RKO (cell line): ENCODE measurements at regions not wholly inside any gene's neighbourhood (a gene's known extent, or its start where the extent isn't known, plus 50 kb on each side); places are given as distances from the start of the nearest gene placed in this dataset.
A peak's percentile ranks its signal among the peaks of the same experiment; 100 is the strongest.

Source experiments
- DNase-seq: peaks from one replicate; pipeline ENCODE4 v3.0.0-alpha.2; 2016; ENCODE audit warnings: low spot score

DNA sequence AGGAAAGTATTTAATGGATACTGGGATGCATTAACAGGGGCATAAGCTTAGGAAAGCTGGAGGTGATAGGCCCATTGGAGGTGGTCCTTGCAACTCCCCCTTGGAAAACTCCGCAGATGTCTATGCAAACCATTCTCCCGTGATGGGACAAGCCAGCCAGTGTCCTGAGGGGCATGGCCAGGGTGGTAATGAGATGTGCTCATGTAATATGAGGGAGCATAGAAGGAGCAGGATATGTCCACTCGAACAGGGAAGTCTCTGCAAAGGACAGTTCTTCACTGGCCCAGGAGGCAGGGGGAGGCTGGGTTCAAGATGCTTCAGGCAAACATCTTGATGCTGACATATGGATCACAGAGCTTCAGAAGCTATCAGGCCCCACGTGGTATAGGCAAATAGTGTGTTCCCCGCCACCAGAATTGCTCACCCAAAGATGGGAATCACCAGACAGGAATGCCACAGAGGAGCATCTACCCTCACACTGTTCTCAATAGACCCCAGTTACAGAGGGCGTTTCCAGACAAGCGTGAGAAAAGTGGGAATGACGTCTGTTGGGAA is 201.6 kb upstream of the CDH4 start:
- DNase-seq: no peak

DNA sequence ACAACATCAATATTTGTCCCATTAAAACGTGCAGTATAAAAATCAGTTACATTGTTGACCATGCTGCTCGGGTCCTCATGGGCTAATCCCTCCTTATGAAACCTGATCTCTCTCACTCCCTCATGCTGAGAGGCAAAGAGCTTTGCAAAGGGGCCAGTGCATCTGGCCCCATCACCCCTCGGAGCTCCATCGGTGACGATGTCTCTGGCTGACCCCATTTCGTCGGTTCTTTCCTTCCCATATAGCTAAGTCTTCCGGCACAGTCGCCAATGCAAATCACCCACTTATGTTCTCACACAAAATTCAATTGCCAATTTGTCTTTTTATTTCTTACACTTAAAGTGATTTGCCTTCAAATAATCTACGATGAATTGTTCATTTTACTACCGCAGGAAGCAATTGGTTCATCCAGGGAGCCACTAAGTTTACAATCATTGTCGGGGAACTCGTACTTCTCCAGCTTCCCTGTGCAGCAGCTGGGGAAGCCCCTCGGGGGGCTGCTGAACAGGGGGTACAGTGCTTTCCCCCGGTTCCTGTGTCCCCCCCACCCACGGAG is 199.8 kb upstream of the CDH4 start:
- DNase-seq: no peak

DNA sequence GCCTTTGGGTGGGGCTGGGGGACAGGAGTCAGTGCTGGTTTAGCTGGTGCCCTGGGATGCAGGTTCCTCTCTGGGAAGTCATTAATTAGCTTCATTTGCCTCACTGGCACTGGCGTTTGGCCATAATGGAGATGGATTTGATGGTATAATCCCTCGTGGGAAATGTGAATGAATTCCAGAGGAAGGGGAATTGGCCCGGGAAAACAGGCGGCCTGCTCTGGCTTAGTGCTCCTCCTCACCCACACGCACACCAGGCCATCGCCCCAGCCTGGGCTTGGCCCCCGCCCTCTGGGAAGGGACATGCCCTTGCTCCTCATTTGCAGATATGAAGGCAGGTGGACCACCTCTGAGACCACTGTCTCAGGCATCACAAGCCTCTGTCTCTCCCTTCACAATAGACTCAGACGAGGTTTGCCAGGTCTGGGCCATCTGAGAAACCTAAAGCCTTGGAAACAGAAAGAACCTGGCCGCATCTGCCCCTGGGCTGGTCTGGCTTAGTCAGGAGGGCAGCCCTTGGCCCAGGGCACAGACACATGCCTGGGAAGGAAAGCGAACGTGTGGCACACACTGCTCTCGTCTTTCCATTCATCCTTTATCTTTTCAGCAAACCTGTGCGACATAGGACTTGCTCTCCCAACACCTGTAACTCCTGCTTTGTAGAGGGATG is 199.2 kb upstream of the CDH4 start:
- DNase-seq: no peak

DNA sequence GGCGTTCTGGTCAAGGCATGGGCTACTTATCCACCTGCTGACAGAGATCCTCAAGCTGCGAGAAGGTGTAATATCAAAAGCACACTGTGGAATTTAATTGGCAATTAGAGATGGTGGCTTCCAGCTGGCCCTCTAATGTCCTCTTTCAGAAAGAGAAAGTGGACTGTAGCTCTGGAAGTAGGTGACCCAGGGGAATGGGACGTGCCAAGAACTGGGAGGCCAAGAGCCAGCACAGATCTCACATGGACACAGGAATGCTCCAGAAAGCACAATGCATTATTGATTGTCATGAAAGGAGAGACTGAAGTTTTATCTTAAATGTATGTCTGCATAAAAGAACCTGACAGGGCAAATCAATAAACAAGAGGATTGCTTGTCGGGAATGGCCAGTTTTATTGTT is 198.6 kb upstream of the CDH4 start:
- no peak for DNase-seq

DNA sequence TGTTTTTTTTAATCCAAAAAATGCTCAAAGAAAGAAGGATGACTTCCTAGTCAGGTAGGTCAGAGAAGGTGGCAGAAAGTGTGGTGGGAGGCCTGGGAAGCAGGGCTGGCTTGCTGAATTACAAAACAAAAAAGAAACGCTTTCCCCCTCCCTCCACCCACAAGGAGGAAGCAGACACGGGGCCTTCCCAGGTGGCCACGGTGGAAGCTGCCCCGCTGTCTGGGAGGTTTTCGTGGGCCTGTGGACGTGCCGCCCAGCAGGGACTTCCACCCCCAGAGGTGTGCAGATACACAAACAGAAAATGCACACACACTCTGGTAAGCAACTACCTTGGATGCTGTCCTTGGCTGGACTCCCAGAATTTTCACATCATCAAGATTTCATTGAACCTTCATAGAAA is 198.2 kb upstream of the CDH4 start:
- DNase-seq: no peak

DNA sequence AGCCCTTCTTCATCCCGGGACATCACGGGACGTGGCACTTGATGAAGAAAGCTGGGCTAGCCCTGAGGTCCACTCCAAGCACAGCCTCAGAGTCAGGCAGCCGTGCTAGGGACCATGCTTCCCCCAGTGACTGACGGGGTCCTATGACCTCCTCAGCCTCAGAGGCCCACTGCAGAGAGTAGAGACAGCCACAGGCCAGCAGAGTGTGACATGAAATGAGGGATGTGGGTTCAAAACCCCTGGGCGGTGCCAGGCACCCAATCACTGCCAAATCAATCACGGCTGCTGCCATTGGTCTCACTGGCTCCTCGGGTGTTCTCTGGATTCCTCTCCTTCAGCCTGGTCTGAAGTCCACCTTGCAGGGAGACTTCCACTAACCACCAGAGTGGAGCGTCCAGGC is 197.7 kb upstream of the CDH4 start:
- no peak for DNase-seq

DNA sequence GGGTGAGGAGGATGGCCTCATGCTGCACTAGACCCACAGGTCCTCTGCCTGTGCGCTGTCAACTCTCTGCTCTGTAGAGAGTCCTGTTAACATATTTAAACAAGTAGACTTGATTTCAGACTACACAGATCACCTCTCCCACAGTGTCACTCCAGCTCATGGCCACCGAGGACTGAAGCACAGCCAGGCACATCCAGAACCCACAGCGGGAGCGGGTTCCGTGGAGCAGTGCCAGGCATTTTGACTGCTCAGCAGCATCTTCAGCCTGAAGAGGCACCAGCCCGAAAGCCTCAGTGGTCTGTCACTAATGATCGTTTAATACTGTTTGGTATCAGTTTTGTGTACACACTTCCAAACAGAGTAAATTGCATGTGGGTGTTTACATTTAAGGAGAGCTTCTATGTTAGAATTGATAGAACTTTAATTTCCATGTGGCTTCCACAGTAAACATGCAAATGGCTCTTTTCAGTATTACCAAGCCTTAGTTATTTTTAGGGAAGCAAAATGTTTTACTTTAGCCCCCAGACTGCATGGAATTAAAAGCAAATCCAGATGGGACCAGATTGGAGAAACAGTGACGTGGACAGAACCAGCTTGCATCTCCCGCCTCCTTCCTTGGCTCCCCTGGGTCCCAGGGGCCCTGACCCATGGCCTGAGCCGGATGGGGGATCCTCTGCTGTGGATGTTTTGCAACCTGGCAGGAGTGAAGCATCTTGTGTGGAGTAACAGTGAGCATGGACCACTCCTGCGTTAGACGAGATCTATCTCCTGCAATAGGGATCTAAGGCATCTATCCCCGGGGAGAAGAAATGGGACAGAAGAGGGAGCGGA is 196.7 kb upstream of the CDH4 start:
- DNase-seq: no peak

DNA sequence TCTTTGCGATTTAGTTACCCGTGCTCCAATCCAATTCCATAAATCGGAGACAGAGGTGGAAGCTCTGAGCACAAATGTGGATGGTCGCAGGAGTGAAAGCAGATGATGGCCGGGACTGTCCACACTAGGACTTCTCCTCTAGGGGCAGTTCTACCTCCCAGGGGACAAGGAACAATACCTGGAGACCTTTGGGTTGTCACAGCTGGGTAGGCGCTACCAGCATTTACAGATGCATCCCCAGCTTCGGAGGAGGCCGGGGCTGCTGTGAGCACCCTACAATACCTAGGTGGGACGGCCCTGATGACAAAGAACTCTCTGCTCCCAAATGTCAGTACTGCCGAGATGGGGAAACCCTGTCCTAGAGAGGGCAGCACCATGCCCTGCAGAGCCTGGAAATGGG is 195.9 kb upstream of the CDH4 start:
- no peak for DNase-seq

DNA sequence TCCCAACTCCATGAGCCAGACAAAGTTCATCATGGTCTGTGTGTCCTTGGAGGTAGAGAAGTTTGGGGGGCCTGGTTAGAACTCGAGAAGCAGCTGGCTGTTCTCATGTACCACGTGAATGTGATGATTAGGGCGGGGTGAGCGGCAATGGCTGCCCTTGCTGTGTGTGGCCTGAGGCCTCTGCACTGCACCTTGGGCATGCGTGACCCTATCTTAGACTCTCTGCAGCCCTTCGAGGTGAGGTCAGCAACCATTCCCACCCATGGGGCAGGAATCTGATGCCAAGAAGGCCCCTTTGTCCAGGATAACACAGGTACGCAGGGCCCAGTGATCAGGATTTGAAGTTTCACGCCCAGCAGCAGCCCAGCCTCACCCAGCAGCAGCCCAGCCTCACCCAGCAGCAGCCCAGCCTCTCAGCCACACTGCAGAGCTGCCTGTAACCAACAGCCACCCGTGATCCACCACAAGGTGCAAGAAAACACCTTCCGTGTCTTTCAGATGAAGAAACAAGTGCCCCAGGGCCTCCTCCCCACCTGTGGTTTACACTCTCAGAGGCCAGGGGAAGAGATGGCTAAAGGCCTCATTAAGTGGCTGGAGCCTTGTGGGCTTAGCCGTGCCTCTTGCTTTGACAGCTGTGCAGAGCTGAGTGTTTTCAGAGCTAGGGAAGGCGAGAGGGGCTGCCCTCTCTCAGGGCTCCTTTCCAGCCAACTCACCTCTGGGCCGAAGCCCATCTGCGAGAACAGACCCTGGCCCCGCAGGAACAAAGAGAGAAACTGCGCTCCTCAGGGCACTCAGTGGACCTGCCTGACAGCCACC is 195.2 kb upstream of the CDH4 start:
- no peak for DNase-seq

DNA sequence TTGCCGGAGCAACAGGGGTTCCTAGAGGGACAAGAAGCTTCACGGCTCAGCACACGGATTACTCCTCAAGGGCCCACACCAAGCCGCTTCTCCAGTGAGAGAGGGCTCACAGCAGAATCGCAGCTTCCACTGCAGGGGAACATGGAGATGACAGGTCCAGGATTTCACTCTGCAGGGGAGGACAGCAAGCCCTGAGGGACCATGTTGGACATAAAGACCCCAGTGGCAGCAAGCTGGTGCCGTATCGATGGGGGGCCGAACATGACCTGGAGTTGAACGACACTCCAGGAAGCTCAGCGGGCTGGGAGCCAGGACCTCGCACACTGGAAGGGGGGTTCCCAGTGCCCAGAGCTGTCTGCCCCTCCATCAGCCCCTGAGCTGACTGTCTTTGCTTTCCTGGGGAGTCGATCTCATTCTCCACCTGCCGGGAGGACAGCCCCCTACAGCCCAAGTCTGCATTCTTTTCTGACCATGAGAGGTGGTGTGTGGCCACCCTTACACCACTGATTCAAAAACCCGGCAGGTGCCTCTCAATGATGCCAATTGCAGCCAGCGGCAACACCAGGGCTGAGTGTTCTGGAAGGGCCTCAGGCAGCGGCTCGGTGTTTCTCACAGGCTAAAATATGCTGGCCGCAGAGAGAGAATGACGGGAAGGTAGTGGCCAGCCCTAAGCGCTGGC is 194.5 kb upstream of the CDH4 start:
- no peak for DNase-seq

DNA sequence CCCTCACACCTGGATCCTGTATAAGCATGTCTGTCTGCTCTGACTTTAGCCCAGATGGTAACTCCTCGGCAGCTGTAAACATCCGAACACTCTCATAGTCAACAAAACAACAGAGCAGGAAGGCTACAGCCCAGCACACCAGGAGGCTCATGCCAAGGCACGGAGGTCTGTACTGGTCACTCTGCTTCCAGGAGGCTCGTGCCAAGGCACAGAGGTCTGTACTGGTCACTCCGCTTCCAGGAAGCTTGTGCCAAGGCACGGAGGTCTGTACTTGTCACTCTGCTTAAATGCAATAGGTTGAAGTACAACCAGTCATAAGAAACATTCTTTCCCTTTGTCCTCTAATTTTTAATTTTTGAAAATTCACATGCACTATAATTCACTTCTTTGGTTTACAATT is 190.1 kb upstream of the CDH4 start:
- no peak for DNase-seq

DNA sequence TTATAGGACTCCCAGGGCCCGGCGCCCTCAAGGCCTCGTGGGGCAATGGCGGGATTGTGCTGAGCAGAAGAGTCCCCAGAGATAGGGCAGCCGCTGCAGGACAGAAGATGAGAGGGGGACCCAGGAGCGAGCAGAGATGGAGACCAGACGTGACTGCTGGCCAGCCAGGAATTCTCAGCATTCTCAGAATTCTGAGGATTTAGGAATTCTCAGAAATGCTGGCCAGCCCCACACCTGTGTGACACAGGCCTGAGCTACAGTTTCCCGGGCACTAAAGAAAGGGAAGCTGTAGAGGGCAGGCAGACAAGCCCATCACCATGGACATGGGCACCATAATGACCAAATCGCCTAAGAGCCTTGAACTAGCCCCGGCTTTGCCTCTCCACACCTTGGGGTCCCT is 186.2 kb upstream of the CDH4 start:
- DNase-seq: no peak

DNA sequence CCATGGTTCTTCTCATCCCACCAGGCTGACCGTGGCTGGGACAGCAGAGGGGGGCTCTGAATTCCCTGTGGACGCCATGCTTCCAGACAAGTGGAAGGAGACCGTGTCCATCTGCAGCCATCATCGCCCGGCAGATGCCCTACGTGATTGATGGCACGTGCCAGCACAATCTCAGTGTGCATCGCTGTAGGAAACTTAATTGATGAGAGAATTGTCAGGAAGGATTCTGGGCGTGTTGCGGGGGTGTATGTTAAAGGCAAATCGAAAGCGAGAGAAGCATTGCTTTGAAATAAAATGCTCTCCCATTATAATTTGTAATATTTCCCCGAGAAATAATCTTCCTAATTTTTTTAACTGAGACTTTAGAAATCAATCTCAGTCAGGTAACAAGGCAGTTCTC is 185.5 kb upstream of the CDH4 start:
- DNase-seq: no peak

DNA sequence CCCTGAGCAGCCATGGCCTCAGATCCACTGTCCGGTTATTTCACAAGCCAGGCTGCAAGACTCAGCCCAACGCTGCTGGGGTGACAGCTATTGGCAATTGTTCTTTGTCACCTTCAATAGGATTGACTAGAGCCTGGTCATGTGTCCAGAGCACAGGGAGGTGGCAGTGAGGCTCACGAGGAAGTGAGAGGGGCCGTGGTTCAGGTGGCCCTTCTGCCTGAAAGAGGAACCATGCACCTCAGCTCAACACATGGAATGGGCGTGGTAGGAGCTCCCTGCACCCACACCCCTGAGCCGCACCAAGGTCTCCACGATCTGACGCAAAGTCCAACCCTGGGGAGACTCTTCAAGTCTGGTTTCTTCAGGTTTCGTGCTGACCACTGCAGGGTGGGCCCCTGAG is 184.8 kb upstream of the CDH4 start:
- no peak for DNase-seq

DNA sequence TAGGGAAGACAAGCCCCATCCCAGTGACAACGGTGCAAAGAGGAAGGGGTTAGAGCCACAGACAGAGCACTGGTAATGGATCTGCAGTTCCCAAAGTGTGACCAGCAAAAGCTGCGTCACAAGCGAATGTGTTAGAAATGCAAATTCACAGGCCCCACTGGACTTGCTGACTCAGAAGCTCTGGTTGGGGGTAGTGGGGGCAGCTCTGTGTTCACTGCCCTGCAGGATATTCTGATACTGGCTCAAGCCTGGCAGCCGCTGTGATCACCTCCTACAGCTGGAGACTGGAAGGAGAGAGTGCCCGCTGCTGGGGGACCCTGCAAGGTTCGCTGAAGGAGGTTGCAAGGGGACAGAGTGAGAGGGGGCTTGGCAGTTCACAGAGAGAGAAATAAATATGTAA is 179.7 kb upstream of the CDH4 start:
- DNase-seq: no peak

DNA sequence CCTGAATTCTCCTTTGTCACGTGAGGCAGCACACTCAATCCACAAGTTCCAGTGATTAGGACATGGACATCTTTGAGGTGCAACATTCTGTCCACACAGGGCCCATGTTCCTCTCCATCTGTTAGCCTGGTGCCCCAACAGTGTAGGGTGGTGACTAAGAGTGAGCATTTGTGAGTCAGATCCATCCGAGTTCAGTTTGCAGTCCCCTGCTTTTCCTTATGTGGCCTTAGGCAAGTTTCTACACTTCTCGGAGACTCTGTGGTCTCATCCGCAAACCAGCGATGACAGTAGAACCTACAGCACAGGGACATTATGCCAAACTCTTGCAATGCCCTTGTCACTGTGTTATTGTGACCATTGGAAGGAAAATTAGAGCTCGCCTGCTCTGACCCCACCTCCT is 178.7 kb upstream of the CDH4 start:
- peak; percentile 11 for DNase-seq

DNA sequence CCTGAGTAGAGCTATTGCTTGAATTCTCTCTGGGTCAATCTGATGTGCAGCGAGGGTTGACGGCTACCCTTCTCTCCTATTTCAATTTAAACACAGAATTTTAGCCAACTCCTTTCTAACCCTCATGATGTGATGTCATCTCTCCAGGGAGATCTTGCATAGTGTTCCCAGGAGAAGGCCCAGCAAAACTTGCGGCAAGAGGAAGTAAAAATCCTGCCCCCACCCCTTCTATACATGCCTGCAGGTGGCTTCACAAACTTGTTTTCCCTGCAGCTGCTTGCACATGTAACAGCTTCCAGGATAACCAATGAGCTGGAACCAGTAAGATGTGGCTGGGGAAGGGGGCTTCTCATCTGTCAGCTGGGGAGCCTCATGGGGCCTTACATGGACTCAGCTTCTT is 169.3 kb upstream of the CDH4 start:
- no peak for DNase-seq

DNA sequence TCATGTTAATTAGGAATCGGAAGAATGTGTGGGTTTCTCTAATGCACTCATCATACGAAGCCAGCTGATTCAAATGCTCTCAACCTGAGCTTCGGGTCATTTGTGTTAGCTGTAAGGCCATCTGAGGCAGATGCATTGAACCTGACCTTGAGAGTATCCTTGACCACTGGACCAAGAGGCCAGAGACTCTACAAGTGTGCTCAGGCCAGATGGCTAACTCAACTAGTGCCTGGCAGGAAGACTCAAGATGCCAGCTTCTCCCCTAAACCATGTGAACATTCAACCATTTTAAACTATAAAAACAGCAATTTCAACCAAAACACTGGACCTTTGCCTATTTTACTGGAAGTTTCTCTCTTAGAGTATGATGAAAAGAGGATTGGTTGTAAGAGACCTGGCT is 168.6 kb upstream of the CDH4 start:
- DNase-seq: no peak

DNA sequence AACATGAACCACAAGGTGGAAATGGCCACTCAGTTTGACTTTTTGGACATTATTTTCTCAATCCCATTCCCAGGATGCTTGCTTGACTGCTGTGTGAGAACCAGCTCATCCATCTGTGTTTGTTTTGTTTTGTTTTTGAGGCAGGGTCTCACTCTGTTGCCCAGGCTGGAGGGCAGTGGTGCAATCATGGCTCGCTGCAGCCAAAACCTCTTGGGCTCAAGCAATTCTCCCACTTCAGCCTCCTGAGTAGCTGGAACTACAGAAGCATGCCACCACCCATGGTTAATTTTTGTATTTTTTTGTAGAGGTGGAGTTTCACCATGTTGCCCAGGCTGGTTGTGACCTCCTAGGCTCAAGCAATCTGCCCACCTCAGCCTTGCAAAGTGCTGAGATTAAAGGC is 166.0 kb upstream of the CDH4 start:
- DNase-seq: no peak

DNA sequence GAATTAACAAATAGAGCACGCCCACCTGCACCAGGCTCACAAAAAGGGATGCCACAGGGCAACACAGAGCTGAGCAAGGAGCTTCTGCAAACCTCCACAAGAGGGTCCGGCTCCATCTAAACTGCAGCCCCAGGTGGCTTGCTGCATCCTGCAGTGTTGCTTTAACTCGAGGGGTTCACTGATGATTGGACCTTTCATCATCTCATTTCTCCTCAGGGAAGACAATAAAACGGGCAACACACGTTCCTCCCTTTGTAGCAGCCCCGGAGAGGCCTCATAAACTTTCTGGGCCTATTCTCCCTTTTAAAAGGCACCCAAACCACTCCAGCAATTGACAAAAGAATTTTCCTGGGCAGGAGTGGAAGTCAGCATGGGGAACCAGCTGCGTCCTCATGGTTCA is 161.5 kb upstream of the CDH4 start:
- no peak for DNase-seq

DNA sequence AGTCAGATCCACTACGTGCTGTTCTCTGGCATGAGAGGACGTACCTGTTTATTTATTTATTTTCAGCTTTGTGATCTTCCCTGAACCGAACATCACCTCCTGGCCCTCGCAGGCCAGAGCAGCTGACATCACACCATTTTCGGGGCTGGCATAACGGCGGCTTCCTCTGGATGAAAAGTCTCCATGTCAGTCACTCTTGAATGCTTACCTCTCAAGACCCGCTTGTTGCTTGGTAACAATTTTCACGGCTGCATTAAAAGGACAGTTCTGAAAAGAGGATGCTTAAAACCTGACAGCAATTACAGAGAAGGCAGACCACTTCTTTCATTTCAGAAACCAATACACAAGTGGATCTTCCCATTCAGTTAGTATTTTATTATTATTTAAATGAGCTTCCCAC is 159.8 kb upstream of the CDH4 start:
- no peak for DNase-seq

DNA sequence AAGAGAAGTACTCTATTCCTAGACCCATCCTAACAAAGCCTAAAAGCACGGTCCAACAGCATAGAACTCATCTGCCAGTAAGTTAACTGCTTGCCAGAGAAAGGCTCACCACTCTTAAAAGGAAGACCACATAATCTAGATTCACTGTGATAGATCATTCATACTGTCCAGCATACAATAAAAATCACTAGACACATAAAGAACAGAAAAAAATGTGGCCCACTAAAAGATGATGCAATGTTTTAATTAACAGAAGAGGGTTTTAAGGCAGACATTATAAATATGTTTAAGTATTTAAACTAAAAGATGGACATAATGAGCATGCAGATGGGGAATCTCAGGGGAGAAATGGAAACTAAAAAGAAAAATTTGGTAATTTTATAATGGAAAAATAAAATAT is 157.5 kb upstream of the CDH4 start:
- DNase-seq: no peak
